ENCODE measurements at regions not wholly inside any gene's neighbourhood (a gene's known extent, or its start where the extent isn't known, plus 50 kb on each side); places are given as distances from the start of the nearest gene placed in this dataset.

DNA sequence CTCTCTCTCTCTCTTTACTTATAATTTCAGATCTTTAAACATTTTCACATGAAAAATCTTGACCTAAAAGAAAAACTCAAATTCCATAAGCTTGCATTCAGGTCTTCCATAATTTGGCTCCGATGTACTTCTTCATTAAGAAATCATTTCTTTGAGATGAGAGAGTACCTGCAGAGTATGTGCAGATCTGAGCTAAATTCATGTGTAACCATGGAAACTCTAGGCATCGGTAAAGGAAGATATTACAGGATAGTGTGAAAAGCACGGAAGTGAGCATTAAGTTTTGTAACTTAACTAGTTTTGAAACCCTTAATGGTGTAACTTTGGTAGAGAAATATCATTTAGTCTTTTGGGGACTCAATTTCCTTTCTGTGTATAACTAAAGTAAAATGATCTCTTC lies 295.9 kb upstream of the SOX4 start:
- TF ChIP-seq, protein P1, sequence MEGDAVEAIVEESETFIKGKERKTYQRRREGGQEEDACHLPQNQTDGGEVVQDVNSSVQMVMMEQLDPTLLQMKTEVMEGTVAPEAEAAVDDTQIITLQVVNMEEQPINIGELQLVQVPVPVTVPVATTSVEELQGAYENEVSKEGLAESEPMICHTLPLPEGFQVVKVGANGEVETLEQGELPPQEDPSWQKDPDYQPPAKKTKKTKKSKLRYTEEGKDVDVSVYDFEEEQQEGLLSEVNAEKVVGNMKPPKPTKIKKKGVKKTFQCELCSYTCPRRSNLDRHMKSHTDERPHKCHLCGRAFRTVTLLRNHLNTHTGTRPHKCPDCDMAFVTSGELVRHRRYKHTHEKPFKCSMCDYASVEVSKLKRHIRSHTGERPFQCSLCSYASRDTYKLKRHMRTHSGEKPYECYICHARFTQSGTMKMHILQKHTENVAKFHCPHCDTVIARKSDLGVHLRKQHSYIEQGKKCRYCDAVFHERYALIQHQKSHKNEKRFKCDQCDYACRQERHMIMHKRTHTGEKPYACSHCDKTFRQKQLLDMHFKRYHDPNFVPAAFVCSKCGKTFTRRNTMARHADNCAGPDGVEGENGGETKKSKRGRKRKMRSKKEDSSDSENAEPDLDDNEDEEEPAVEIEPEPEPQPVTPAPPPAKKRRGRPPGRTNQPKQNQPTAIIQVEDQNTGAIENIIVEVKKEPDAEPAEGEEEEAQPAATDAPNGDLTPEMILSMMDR (IDR thresholded peaks at IDR 0.05; ENCODE audit: low read depth, low read length) = no peak
- TF ChIP-seq MYC (IDR thresholded peaks at IDR 0.05; ENCODE audit: low read depth, low read length) = no peak
- TF ChIP-seq POLR2A (IDR thresholded peaks at IDR 0.05; ENCODE audit: extremely low read depth, insufficient read length) = no peak
